PC-3 (cell line): ENCODE measurements at regions not wholly inside any gene's neighbourhood (a gene's known extent, or its start where the extent isn't known, plus 50 kb on each side); places are given as distances from the start of the nearest gene placed in this dataset.

Source experiments
- ATAC-seq: fragments of 200-7000 bp; cut with Tn5 transposase; 2 replicates; pipeline ENCODE4 v1.9.1; 2020; ENCODE audit warnings: mild to moderate bottlenecking, moderate library complexity
- BruUV-seq: library from RNA; stranded (reverse); fragments of 400-500 nt; replicated peaks from 2 replicates; lab custom pipeline; 2021; lab: Mats Ljungman, UMichigan
- CTCF ChIA-PET: fragments of 300-600 bp; sonication (Branson Sonifier 250); formaldehyde crosslinking; loops from one replicate; lab custom pipeline; 2022; ENCODE audit warnings: antibody characterized with exemption; lab: Charles Lee
- POLR2A ChIA-PET: fragments of 300-600 bp; sonication (Branson Sonifier 250); formaldehyde crosslinking; loops from one replicate; lab custom pipeline; 2022; ENCODE audit warnings: antibody characterized with exemption; ENCODE audit not compliant: unreplicated experiment; lab: Charles Lee
- DNase-seq: peaks from one replicate; pipeline ENCODE4 v3.0.0-alpha.2; 2015
- H2AFZ ChIP-seq: fragments of 300-600 bp; sonication (generic); 2 replicates; pipeline ENCODE4 v1.6.0; 2016; ENCODE audit warnings: antibody characterized with exemption, low read length
- H3F3A ChIP-seq: fragments of 300-600 bp; sonication (generic); one replicate; pipeline ENCODE4 v1.6.0; 2017; ENCODE audit warnings: antibody characterized with exemption, low read length, control low read depth, mild to moderate bottlenecking; ENCODE audit not compliant: unreplicated experiment
- H3K27ac ChIP-seq: fragments of 300-600 bp; sonication (generic); 2 replicates; pipeline ENCODE4 v1.5.1; 2016; ENCODE audit warnings: mild to moderate bottlenecking, low read length
- H3K27me3 ChIP-seq: fragments of 300-600 bp; sonication (generic); 2 replicates; pipeline ENCODE4 v1.6.1; 2016; ENCODE audit warnings: low read length, mixed read lengths
- H3K36me3 ChIP-seq: fragments of 300-600 bp; sonication (generic); 2 replicates; pipeline ENCODE4 v1.6.1; 2016; ENCODE audit warnings: low read depth, mixed run types, low read length, mixed read lengths
- H3K4me1 ChIP-seq: fragments of 300-600 bp; sonication (generic); 2 replicates; pipeline ENCODE4 v1.5.1; 2016; ENCODE audit warnings: low read length; ENCODE audit not compliant: insufficient read depth
- H3K4me2 ChIP-seq: fragments of 300-600 bp; sonication (generic); 2 replicates; pipeline ENCODE4 v1.6.0; 2016; ENCODE audit warnings: low read length
- H3K4me3 ChIP-seq: fragments of 300-600 bp; sonication (generic); 2 replicates; pipeline ENCODE4 v1.5.1; 2016; ENCODE audit warnings: mild to moderate bottlenecking, low read length, mixed read lengths
- H3K79me2 ChIP-seq: fragments of 300-600 bp; sonication (generic); 2 replicates; pipeline ENCODE4 v1.6.1; 2017; ENCODE audit warnings: low read length, mixed read lengths
- H3K9ac ChIP-seq: fragments of 300-600 bp; sonication (generic); 2 replicates; pipeline ENCODE4 v1.6.0; 2016; ENCODE audit warnings: mild to moderate bottlenecking, low read length
- H3K9me2 ChIP-seq: fragments of 300-600 bp; sonication (generic); replicated peaks from 2 replicates; pipeline ENCODE4 v1.6.1; 2016; ENCODE audit warnings: mixed run types, low read length, mixed read lengths
- H3K9me3 ChIP-seq: fragments of 300-600 bp; sonication (generic); 2 replicates; pipeline ENCODE4 v1.6.1; 2016; ENCODE audit warnings: low read length, mixed read lengths
- H4K20me1 ChIP-seq: fragments of 300-600 bp; sonication (generic); 2 replicates; pipeline ENCODE4 v1.6.1; 2016; ENCODE audit warnings: low read length, mixed read lengths
- CTCF ChIP-seq: fragments of 300-600 bp; sonication (generic); conservative IDR thresholded peaks from 2 replicates; pipeline ENCODE4 v1.5.1; 2017; ENCODE audit warnings: antibody characterized with exemption, low read depth, mild to moderate bottlenecking, low read length
- EZH2 ChIP-seq: fragments of 300-600 bp; sonication (generic); IDR thresholded peaks from one replicate; pipeline ENCODE4 v1.6.1; 2017; ENCODE audit warnings: antibody characterized with exemption, mild to moderate bottlenecking, low read length; ENCODE audit not compliant: unreplicated experiment
- EZH2phosphoT487 ChIP-seq: fragments of 300-600 bp; sonication (generic); IDR thresholded peaks from 2 replicates; pipeline ENCODE4 v1.6.1; 2018; ENCODE audit warnings: mild to moderate bottlenecking, antibody characterized with exemption, low read length, borderline replicate concordance
- intact Hi-C: fragments of 100-400 bp; cut with micrococcal nuclease; formaldehyde crosslinking; loops from 2 replicates; pipeline ENCODE4 v1.9.0; 2023

DNA sequence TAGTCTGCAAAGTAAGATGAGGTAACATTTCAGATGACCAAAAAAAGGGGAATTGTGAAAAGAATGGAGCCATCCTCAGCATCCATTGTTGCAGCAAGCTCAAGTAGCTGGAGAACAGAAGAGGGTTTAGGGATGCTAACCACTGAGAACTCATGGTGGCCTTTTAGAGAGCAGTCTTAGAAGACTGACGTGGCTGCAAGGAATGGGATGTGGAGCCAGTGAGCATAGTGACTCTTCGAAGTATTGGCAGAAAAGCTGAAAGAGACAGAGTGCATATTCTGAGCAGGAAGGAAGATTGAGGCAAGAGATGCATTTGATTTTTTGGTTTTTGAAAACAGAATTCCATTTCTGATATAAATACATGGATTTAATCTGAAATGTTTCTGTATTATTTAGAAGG, 151.2 kb downstream of the UBE2E3 start:
- ChIA-PET CTCF (no interaction called here), POLR2A (no interaction called here)
- Histone ChIP-seq H3K4me2 (no peak overlapping the region), H2AFZ (no peak overlapping the region), H3F3A (no peaks in the 10 kb centered on the region), H3K4me3 (no peak overlapping the region), H3K79me2 (no peaks in the 10 kb centered on the region), H3K27me3 (no peaks in the 10 kb centered on the region), H3K9me2 (no peaks in the 10 kb centered on the region), H3K4me1 (no peaks in the 10 kb centered on the region), H3K9ac (no peak overlapping the region), H3K36me3 (no peaks in the 10 kb centered on the region), H3K9me3 (peaks cover 5% of the 10 kb centered on the region; the same call in 1 of the 2 replicates), H4K20me1 (no peaks in the 10 kb centered on the region), H3K27ac (no peak overlapping the region)
- TF ChIP-seq EZH2phosphoT487: no peak
- no peak for TF ChIP-seq CTCF
- no peak for TF ChIP-seq EZH2
- intact Hi-C loops: no loop called here
- BruUV-seq: no TSS peak
- ATAC-seq (no peak), DNase-seq (no peak)

- H3K4me2 ChIP-seq: no peak overlapping the region
- H3K9ac ChIP-seq: no peak overlapping the region
- H3F3A ChIP-seq: no peaks in the 10 kb centered on the region
- H3K4me1 ChIP-seq: peaks cover 9% of the 10 kb centered on the region; the same call in 1 of the 2 replicates
- H3K27ac ChIP-seq: no peak overlapping the region
- peaks cover 3% of the 10 kb centered on the region; the same call in 1 of the 2 replicates for H3K9me3 ChIP-seq
- no peak overlapping the region for H2AFZ ChIP-seq
- no TSS peak for BruUV-seq
- intact Hi-C loops: no loop called here
- peak; percentile 48 for DNase-seq
- ChIA-PET CTCF (no interaction called here), POLR2A (no interaction called here)
- TF ChIP-seq EZH2phosphoT487: no peak
- no peak for TF ChIP-seq CTCF
- TF ChIP-seq EZH2: no peak
- no peaks in the 10 kb centered on the region for H3K27me3 ChIP-seq
- H3K36me3 ChIP-seq: no peaks in the 10 kb centered on the region
- no peaks in the 10 kb centered on the region for H3K9me2 ChIP-seq
- no peaks in the 10 kb centered on the region for H3K79me2 ChIP-seq
- ATAC-seq: no peak
- H3K4me3 ChIP-seq: no peak overlapping the region
- H4K20me1 ChIP-seq: no peaks in the 10 kb centered on the region
Observed at GRCh38 chr2:181138816-181139215, 158.4 kb downstream of the UBE2E3 start.

- Histone ChIP-seq H3K36me3 (no peaks in the 10 kb centered on the region), H3K9ac (no peak overlapping the region), H3K27ac (no peak overlapping the region), H3K79me2 (no peaks in the 10 kb centered on the region), H3K4me1 (peaks cover 9% of the 10 kb centered on the region; the same call in 1 of the 2 replicates), H4K20me1 (no peaks in the 10 kb centered on the region), H3K4me2 (no peak overlapping the region), H3K4me3 (no peak overlapping the region), H3K9me2 (no peaks in the 10 kb centered on the region), H3F3A (no peaks in the 10 kb centered on the region), H3K27me3 (no peaks in the 10 kb centered on the region), H2AFZ (no peak overlapping the region), H3K9me3 (no peaks in the 10 kb centered on the region)
- no TSS peak for BruUV-seq
- POLR2A ChIA-PET: no interaction called here
- CTCF ChIA-PET: no interaction called here
- intact Hi-C loops: no loop called here
- ATAC-seq (no peak), DNase-seq (no peak)
- TF ChIP-seq EZH2 (no peak), EZH2phosphoT487 (no peak), CTCF (no peak)
Observed at GRCh38 chr2:181139831-181140230, 159.4 kb downstream of the UBE2E3 start.
